Astrocyte (in vitro differentiated cells and primary cell): ENCODE measurements at regions not wholly inside any gene's neighbourhood (a gene's known extent, or its start where the extent isn't known, plus 50 kb on each side); places are given as distances from the start of the nearest gene placed in this dataset.
"Not testable (repeated sequence)": the region's sequence is repeated elsewhere in the genome, so short reads cannot be mapped to it uniquely, and the experiment has no call there.

Experiments used
- DNase-seq: peaks from one replicate; pipeline ENCODE4 v3.0.0-alpha.2; 2010; ENCODE audit warnings: low read depth
- FAIRE-seq: peaks from 2 replicates; lab custom pipeline; 2011; peaks lifted over from hg19 to GRCh38; lab: Jason Lieb, UNC
- H2AFZ ChIP-seq: 2 replicates; pipeline ENCODE4 v1.6.0; 2012; ENCODE audit warnings: low read depth, low read length, inconsistent platforms
- H3K27ac ChIP-seq: 2 replicates; pipeline ENCODE4 v1.5.1; 2011; ENCODE audit warnings: low read depth, low read length, inconsistent platforms
- H3K27me3 ChIP-seq: 2 replicates; pipeline ENCODE4 v1.6.0; 2011; ENCODE audit warnings: low read length, inconsistent platforms; ENCODE audit not compliant: insufficient read depth
- H3K36me3 ChIP-seq: 2 replicates; pipeline ENCODE4 v1.5.1; 2011; ENCODE audit warnings: low read length, inconsistent platforms; ENCODE audit not compliant: insufficient read depth
- H3K4me1 ChIP-seq: 2 replicates; pipeline ENCODE4 v1.5.1; 2011; ENCODE audit warnings: low read length, inconsistent platforms; ENCODE audit not compliant: insufficient read depth
- H3K4me2 ChIP-seq: 2 replicates; pipeline ENCODE4 v1.6.0; 2012; ENCODE audit warnings: low read length, inconsistent platforms
- H3K4me3 ChIP-seq: 2 replicates; pipeline ENCODE4 v1.5.1; 2011; ENCODE audit warnings: low read depth, mild to moderate bottlenecking, low read length, inconsistent platforms; ENCODE audit not compliant: insufficient read depth
- H3K79me2 ChIP-seq: 2 replicates; pipeline ENCODE4 v1.6.0; 2012; ENCODE audit warnings: mild to moderate bottlenecking, low read length, inconsistent platforms; ENCODE audit not compliant: insufficient read depth
- H3K9ac ChIP-seq: 2 replicates; pipeline ENCODE4 v1.6.0; 2012; ENCODE audit warnings: mild to moderate bottlenecking, low read length, inconsistent platforms
- H3K9me3 ChIP-seq: 2 replicates; pipeline ENCODE4 v1.5.1; 2012; ENCODE audit warnings: low read depth, mild to moderate bottlenecking, low read length, inconsistent platforms; ENCODE audit not compliant: insufficient read depth
- H4K20me1 ChIP-seq: 2 replicates; pipeline ENCODE4 v1.6.0; 2012; ENCODE audit warnings: low read length, inconsistent platforms; ENCODE audit not compliant: insufficient read depth
- H3K27ac Mint-ChIP-seq: one replicate; pipeline ENCODE4 v1.8.0; 2021; ENCODE audit warnings: mild to moderate bottlenecking, mixed read lengths; ENCODE audit not compliant: unreplicated experiment
- H3K27me3 Mint-ChIP-seq: one replicate; pipeline ENCODE4 v1.8.0; 2021; ENCODE audit warnings: low read depth, mixed read lengths; ENCODE audit not compliant: unreplicated experiment
- H3K36me3 Mint-ChIP-seq: one replicate; pipeline ENCODE4 v1.8.0; 2021; ENCODE audit warnings: low read depth, mixed read lengths; ENCODE audit not compliant: unreplicated experiment
- H3K4me1 Mint-ChIP-seq: one replicate; pipeline ENCODE4 v1.8.0; 2021; ENCODE audit warnings: low read depth, mixed read lengths; ENCODE audit not compliant: unreplicated experiment
- H3K4me3 Mint-ChIP-seq: one replicate; pipeline ENCODE4 v1.8.0; 2021; ENCODE audit warnings: mild to moderate bottlenecking, moderate library complexity, mixed read lengths; ENCODE audit not compliant: unreplicated experiment
- H3K9me3 Mint-ChIP-seq: one replicate; pipeline ENCODE4 v1.8.0; 2021; ENCODE audit warnings: mild to moderate bottlenecking, mixed read lengths; ENCODE audit not compliant: unreplicated experiment
- CTCF ChIP-seq: IDR thresholded peaks from 2 replicates; pipeline ENCODE4 v1.5.1; 2011; ENCODE audit warnings: low read depth, mild to moderate bottlenecking, inconsistent platforms, low read length, moderate library complexity; ENCODE audit not compliant: insufficient read depth
- EZH2 ChIP-seq: IDR thresholded peaks from 2 replicates; pipeline ENCODE4 v1.6.1; 2012; ENCODE audit warnings: mild to moderate bottlenecking, low read length, inconsistent platforms; ENCODE audit not compliant: insufficient read depth

- Histone ChIP-seq H3K9ac (no peak overlapping the region), H2AFZ (no peak overlapping the region), H3K9me3 (no peaks in the 10 kb centered on the region), H3K4me3 (no peak overlapping the region), H3K4me2 (no peak overlapping the region), H3K4me1 (no peaks in the 10 kb centered on the region), H3K27ac (no peak overlapping the region), H3K27me3 (no peaks in the 10 kb centered on the region), H3K36me3 (no peaks in the 10 kb centered on the region), H3K79me2 (no peaks in the 10 kb centered on the region), H4K20me1 (no peaks in the 10 kb centered on the region)
- no peak for FAIRE-seq
- H3K27ac Mint-ChIP-seq = no peak overlapping the region
- H3K36me3 Mint-ChIP-seq = no peaks in the 10 kb centered on the region
- no peaks in the 10 kb centered on the region for H3K27me3 Mint-ChIP-seq
- TF ChIP-seq EZH2 = no peak
- TF ChIP-seq CTCF = no peak
- H3K4me3 Mint-ChIP-seq = no peak overlapping the region
- H3K4me1 Mint-ChIP-seq = no peaks in the 10 kb centered on the region
- H3K9me3 Mint-ChIP-seq = no peaks in the 10 kb centered on the region
- DNase-seq = no peak
Observed at GRCh38 chr9:29422438-29422837, 1849.2 kb upstream of the C9orf72 start.

GRCh38 chr9:29432191-29432590 lies 1858.9 kb upstream of the C9orf72 start:
- Histone ChIP-seq H3K4me2 (no peak overlapping the region), H3K4me1 (no peaks in the 10 kb centered on the region), H4K20me1 (no peaks in the 10 kb centered on the region), H3K9ac (no peak overlapping the region), H3K79me2 (no peaks in the 10 kb centered on the region), H3K36me3 (no peaks in the 10 kb centered on the region), H3K9me3 (no peaks in the 10 kb centered on the region), H3K27me3 (no peaks in the 10 kb centered on the region), H3K27ac (no peak overlapping the region), H3K4me3 (no peak overlapping the region), H2AFZ (no peak overlapping the region)
- H3K9me3 Mint-ChIP-seq = peaks cover 2% of the 10 kb centered on the region
- H3K27ac Mint-ChIP-seq = no peak overlapping the region
- TF ChIP-seq CTCF = no peak
- no peak for TF ChIP-seq EZH2
- peaks cover 6% of the 10 kb centered on the region for H3K4me1 Mint-ChIP-seq
- DNase-seq = no peak
- H3K27me3 Mint-ChIP-seq = no peaks in the 10 kb centered on the region
- no peaks in the 10 kb centered on the region for H3K36me3 Mint-ChIP-seq
- no peak overlapping the region for H3K4me3 Mint-ChIP-seq
- FAIRE-seq = no peak

DNA sequence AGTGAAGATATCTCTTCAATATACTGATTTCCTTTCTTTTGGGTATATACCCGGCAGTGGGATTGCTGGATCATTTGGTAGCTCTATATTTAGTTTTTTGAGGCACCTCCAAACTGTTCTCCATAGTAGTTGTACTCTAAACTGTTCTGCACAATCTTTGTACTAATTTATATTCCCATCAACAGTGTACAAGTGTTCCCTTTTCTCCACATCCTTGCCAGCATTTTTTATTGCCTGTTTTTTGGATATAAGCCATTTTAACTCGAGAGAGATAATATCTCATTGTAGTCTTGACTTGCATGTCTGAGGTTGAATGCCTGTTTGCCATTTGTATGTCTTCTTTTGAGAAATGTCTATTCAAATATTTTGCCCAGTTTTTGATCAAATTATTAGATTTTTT lies 1859.4 kb upstream of the C9orf72 start:
- not testable (repeated sequence) for H2AFZ ChIP-seq, H3K4me1 Mint-ChIP-seq, FAIRE-seq

More for the DNA sequence above, 1859.4 kb upstream of the C9orf72 start:
- not testable (repeated sequence) for H3K36me3 Mint-ChIP-seq, H3K4me2 ChIP-seq, H3K4me1 ChIP-seq, H3K4me3 ChIP-seq, H3K9me3 ChIP-seq, H3K27ac ChIP-seq, H3K27me3 Mint-ChIP-seq, H3K4me3 Mint-ChIP-seq, H4K20me1 ChIP-seq, DNase-seq, H3K27ac Mint-ChIP-seq, H3K9ac ChIP-seq, H3K79me2 ChIP-seq, H3K9me3 Mint-ChIP-seq, H3K36me3 ChIP-seq, H3K27me3 ChIP-seq
